Stimulated activated naive CD4-positive, alpha-beta T cell (primary cell): ENCODE measurements at regions not wholly inside any gene's neighbourhood (a gene's known extent, or its start where the extent isn't known, plus 50 kb on each side); places are given as distances from the start of the nearest gene placed in this dataset.
"Not testable (repeated sequence)": the region's sequence is repeated elsewhere in the genome, so short reads cannot be mapped to it uniquely, and the experiment has no call there.

ENCODE experiments used
- DNase-seq, 6 experiments: peaks; one replicate each; lab custom pipeline; 2025; lab: John Stamatoyannopoulos, UW

GRCh38 chr18:57881818-57882413 lies 78.8 kb upstream of the ATP8B1 start:
- peak; percentile 3 to 48 (median 12) for DNase-seq

GRCh38 chr18:57879924-57880323 lies 76.8 kb upstream of the ATP8B1 start:
- DNase-seq = not testable (repeated sequence)

- DNase-seq = no peak
These were observed 66.1 kb upstream of the ATP8B1 start for GRCh38 chr18:57869221-57869620.

GRCh38 chr18:57866355-57866754 lies 63.2 kb upstream of the ATP8B1 start:
- DNase-seq = no peak

GRCh38 chr18:57864615-57865121 lies 61.6 kb upstream of the ATP8B1 start:
- DNase-seq = no peak

GRCh38 chr18:57863706-57864105 lies 60.6 kb upstream of the ATP8B1 start:
- DNase-seq = no peak

GRCh38 chr18:57859314-57859713 lies 56.2 kb upstream of the ATP8B1 start:
- DNase-seq = no peak

GRCh38 chr18:57856557-57857280 lies 53.6 kb upstream of the ATP8B1 start:
- DNase-seq = no peak

- DNase-seq = no peak
These were observed 53.0 kb upstream of the ATP8B1 start for GRCh38 chr18:57856128-57856527.

- no peak for DNase-seq
These were observed 52.4 kb upstream of the ATP8B1 start for GRCh38 chr18:57855551-57855950.

- DNase-seq = no peak
These were observed 51.6 kb upstream of the ATP8B1 start for GRCh38 chr18:57854726-57855125.

GRCh38 chr18:57853864-57854263 lies 50.7 kb upstream of the ATP8B1 start:
- DNase-seq = no peak

GRCh38 chr18:57853133-57853532 lies 50.0 kb upstream of the ATP8B1 start:
- no peak for DNase-seq
